ENCODE measurements at regions not wholly inside any gene's neighbourhood (a gene's known extent, or its start where the extent isn't known, plus 50 kb on each side); places are given as distances from the start of the nearest gene placed in this dataset.
"Not testable (repeated sequence)": the region's sequence is repeated elsewhere in the genome, so short reads cannot be mapped to it uniquely, and the experiment has no call there.

DNA sequence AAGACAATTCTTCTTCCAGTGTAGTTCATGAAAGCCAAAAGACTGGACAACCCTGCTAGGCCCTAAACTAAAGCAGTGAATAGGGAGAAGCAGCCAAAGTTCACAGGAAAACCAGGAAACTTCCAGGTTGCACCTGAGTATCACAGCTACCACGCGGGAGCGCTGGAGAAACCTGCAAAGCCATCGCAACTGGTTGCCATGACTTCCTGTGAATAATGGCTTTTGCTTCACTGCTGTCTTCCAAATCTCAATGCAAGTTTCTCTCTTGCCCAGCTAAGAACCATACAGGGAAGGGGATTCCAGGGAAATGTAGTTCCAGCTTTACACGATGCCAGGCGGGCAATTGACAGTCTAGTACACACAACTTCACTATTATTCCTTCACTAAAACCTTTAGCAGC is 114.1 kb downstream of the GXYLT1 start:
- no peak for ATAC-seq
- no peak for DNase-seq (ENCODE audit: low spot score)

GRCh38 chr12:42027546-42027945 is 117.1 kb downstream of the GXYLT1 start:
- ATAC-seq (peak; percentile 41), DNase-seq (ENCODE audit: low spot score) (no peak)

DNA sequence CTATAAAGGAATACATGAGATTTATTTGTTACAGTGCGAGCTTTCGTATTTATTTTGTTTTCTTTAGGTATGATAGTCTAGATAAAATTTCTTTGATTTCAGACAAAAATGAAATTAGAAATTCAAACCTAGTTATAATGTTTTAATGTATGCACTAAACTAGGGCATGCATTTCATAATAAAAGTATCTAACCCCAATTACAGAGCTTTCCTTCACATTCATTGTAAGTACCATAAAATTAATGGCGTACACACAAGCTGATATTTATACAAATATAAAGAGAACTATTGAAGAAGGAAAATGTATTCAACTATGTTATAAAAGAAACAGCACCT is 120.2 kb downstream of the GXYLT1 start:
- ATAC-seq (no peak), DNase-seq (ENCODE audit: low spot score) (no peak)

GRCh38 chr12:42023733-42024494 is 120.8 kb downstream of the GXYLT1 start:
- peak; percentile 99 for ATAC-seq
- DNase-seq (ENCODE audit: low spot score), result peak; percentile 77

DNA sequence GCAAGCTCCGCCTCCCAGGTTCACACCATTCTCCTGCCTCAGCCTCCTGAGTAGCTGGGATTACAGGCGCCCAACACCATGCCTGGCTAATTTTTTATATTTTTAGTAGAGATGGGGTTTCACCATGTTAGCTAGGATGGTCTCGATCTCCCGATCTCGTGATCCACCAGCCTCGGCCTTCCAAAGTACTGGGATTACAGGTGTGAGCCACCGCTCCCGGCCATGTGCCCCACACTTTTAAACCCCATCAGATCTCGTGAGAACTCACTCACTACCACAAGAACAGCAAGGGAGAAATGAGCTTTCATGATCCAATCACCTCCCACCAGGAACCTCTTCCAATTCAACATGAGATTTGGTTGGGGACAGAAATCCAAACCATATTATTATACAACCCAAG is 122.7 kb downstream of the GXYLT1 start:
- not testable (repeated sequence) for DNase-seq (ENCODE audit: low spot score); ATAC-seq

GRCh38 chr12:42021469-42021868 is 123.2 kb downstream of the GXYLT1 start:
- DNase-seq (ENCODE audit: low spot score), result no peak
- ATAC-seq, result peak; percentile 31

GRCh38 chr12:42020226-42020625 is 124.4 kb downstream of the GXYLT1 start:
- no peak for ATAC-seq
- no peak for DNase-seq (ENCODE audit: low spot score)

DNA sequence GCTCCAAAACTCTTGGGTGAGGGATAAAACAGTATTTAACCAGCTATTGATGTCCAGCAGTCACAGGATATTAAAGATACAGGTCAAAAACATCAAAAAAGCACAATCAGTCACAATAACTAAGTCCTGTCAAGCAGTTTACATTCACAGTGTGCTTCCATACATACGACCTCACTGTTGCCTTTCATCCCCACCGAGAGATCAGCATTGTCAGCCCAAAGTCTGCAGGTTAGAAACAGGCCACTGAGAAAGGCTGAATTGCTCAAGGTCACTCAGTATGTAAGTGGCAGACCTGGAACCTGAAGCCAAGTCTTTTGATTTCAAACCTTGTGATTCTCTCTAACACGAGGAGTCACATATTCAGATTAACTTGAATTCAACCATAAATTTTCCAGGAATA is 124.9 kb downstream of the GXYLT1 start:
- DNase-seq (ENCODE audit: low spot score) (no peak), ATAC-seq (no peak)

DNA sequence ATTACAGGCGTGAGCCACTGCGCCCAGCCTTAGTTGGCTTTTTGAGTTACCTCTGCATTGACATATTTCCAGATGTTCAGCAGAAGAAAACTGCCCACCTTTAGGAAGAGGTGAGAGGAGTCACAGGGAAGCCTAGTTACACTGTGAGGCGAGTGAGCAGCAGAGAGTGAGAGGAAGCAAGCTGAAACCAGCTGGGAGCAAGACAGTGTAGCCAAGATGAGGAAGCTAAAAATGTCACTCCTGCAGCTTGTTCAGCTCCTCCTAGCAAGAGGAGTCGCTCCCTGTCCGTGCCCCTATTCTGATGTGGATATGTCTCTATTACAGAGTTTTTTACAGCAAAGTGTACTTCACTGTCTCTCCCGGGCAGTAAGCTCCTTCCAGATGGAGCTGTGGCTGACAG is 127.6 kb downstream of the GXYLT1 start:
- ATAC-seq (no peak), DNase-seq (ENCODE audit: low spot score) (no peak)

- ATAC-seq, result no peak
- DNase-seq (ENCODE audit: low spot score), result no peak
Observed at GRCh38 chr12:42015051-42015461, 129.6 kb downstream of the GXYLT1 start.

GRCh38 chr12:42012501-42012900 is 132.2 kb downstream of the GXYLT1 start:
- ATAC-seq; DNase-seq (ENCODE audit: low spot score): not testable (repeated sequence)

GRCh38 chr12:42010715-42011114 is 134.0 kb downstream of the GXYLT1 start:
- ATAC-seq (no peak), DNase-seq (ENCODE audit: low spot score) (no peak)

GRCh38 chr12:42010257-42010656 is 134.4 kb downstream of the GXYLT1 start:
- DNase-seq (ENCODE audit: low spot score) (no peak), ATAC-seq (no peak)

- DNase-seq (ENCODE audit: low spot score) (no peak), ATAC-seq (no peak)
Observed at GRCh38 chr12:42008996-42009395, 135.7 kb downstream of the GXYLT1 start.

DNA sequence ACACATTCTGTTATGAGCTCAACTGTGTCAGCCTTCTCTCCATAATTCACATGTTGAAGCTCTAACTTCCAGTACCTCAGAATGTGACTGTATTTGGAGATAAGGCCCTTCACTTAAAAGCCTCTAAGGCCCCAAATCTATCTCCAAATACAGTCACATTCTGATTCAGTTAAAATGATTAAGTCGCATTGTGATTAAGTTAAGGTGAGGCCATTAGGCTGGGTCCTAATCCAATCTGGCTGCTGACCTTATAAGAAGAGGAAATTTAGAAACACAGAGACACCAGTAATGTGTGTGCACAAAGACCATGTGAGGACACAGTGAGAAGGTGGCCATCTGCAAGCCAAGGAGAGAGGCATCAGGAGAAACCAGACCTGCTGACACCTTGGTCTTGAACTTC is 141.6 kb downstream of the GXYLT1 start:
- DNase-seq (ENCODE audit: low spot score) (no peak), ATAC-seq (no peak)

DNA sequence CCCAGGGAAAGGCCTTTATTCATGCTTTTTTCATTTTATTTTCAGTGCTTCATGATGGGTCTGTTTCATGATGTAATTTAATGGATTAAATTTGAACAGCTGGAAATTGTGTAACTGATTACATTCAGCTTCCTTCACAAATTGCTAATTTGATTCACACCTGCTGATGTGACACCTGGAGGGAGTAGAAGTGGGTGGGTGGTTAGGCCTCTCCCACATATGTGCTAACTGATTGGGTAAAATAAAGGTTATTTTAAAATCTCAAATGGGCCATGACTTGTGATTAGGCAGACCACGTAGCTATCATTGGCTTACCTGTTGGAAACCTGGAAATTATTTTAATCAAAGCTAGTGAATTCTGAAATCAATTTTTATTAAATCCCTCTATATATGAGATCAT is 142.1 kb downstream of the GXYLT1 start:
- no peak for ATAC-seq
- no peak for DNase-seq (ENCODE audit: low spot score)

- ATAC-seq, result no peak
- no peak for DNase-seq (ENCODE audit: low spot score)
Observed at GRCh38 chr12:41998436-41998835, 146.2 kb downstream of the GXYLT1 start.

GRCh38 chr12:41993283-41993682 is 151.4 kb downstream of the GXYLT1 start:
- ATAC-seq, result no peak
- DNase-seq (ENCODE audit: low spot score), result no peak

- DNase-seq (ENCODE audit: low spot score), result no peak
- ATAC-seq, result no peak
Observed at GRCh38 chr12:41992692-41993215, 151.9 kb downstream of the GXYLT1 start.

DNA sequence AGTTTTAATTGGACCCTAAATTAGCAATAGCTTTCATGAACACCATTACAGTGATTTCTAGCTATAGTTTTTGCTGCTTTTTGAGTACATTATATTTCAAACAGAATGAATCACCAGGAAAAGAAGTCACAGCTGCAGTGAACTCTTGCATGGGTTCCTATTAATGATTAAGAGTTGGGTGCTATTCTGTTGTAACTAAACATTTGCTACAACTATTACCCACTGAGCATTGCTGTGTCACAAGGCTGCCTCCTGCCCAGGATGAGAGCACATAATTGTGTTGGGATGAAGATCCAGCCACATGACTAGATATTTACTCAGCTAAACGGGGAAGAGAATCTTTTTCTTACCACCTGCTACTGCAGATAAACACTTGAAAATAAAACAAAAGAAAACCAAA is 152.7 kb downstream of the GXYLT1 start:
- no peak for DNase-seq (ENCODE audit: low spot score)

GRCh38 chr12:41988715-41989114 is 156.0 kb downstream of the GXYLT1 start:
- ATAC-seq, result no peak
- DNase-seq (ENCODE audit: low spot score), result no peak

More for the DNA sequence above, 152.7 kb downstream of the GXYLT1 start:
- no peak for ATAC-seq

GRCh38 chr12:41986513-41986912 is 158.2 kb downstream of the GXYLT1 start:
- DNase-seq (ENCODE audit: low spot score); ATAC-seq: not testable (repeated sequence)

DNA sequence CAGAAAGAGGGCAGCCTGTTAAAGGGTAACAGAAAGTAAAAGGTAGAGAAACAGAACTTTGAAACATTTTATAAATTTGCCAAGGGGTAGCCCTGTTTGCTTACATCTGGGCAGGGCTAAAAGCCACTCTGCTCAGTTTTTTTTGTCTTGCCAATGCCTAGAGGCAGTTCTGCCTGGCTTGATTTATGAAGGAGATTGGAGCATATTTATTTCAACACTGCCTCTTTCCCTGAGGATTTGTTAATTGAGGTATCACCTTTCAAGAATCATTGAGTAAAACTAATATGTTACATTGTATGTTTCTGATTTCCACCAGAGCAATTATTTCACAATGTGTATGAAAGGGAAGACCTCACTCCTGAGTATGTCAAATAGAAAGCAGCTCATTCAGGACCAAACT is 160.8 kb downstream of the GXYLT1 start:
- DNase-seq (ENCODE audit: low spot score) (no peak), ATAC-seq (peak; percentile 52)

All from left lobe of liver (tissue), 2 donors.